Ishikawa (cell line): ENCODE measurements at regions not wholly inside any gene's neighbourhood (a gene's known extent, or its start where the extent isn't known, plus 50 kb on each side); places are given as distances from the start of the nearest gene placed in this dataset.

Experiments used
- CEBPB ChIP-seq: IDR thresholded peaks from 2 replicates; pipeline ENCODE4 v1.6.1; 2012
- CREB1 ChIP-seq: IDR thresholded peaks from 2 replicates; pipeline ENCODE4 v1.6.1; 2012; ENCODE audit warnings: low read depth
- EGR1 ChIP-seq: IDR thresholded peaks from 2 replicates; pipeline ENCODE4 v1.6.1; 2012
- EP300 ChIP-seq: IDR thresholded peaks from 2 replicates; pipeline ENCODE4 v1.6.1; 2012; ENCODE audit warnings: borderline replicate concordance
- FOXM1 ChIP-seq: IDR thresholded peaks from 2 replicates; pipeline ENCODE4 v1.6.1; 2012; ENCODE audit warnings: low read depth, borderline replicate concordance
- MAX ChIP-seq: IDR thresholded peaks from 2 replicates; pipeline ENCODE4 v1.6.1; 2012
- NFIC ChIP-seq: IDR thresholded peaks from 2 replicates; pipeline ENCODE4 v1.6.1; 2012
- RAD21 ChIP-seq: IDR thresholded peaks from 2 replicates; pipeline ENCODE4 v1.6.1; 2012; ENCODE audit warnings: low read depth
- REST ChIP-seq: IDR thresholded peaks from 2 replicates; pipeline ENCODE4 v1.6.1; 2012; ENCODE audit warnings: low read depth, mild to moderate bottlenecking
- TAF1 ChIP-seq: IDR thresholded peaks from 2 replicates; pipeline ENCODE4 v1.6.1; 2012; ENCODE audit warnings: low read depth, mild to moderate bottlenecking
- TCF12 ChIP-seq: IDR thresholded peaks from 2 replicates; pipeline ENCODE4 v1.6.1; 2012; ENCODE audit warnings: low read depth
- TEAD4 ChIP-seq: IDR thresholded peaks from 2 replicates; pipeline ENCODE4 v1.6.1; 2012
- USF1 ChIP-seq: IDR thresholded peaks from 2 replicates; pipeline ENCODE4 v1.6.1; 2012
- YY1 ChIP-seq: IDR thresholded peaks from 2 replicates; pipeline ENCODE4 v1.6.1; 2012; ENCODE audit warnings: low read depth
- ZBTB7A ChIP-seq: IDR thresholded peaks from 2 replicates; pipeline ENCODE4 v1.6.1; 2012; ENCODE audit warnings: low read depth

GRCh38 chr21:14677639-14678179 lies 131.6 kb upstream of the SAMSN1 start:
- TF ChIP-seq EP300 (no peak), RAD21 (no peak), TEAD4 (no peak), REST (no peak), TAF1 (no peak), NFIC (no peak), TCF12 (no peak), YY1 (no peak), MAX (no peak), CREB1 (no peak)

- TF ChIP-seq CREB1, result no peak
- no peak for TF ChIP-seq ZBTB7A
- TF ChIP-seq MAX, result no peak
- TF ChIP-seq CEBPB, result no peak
- no peak for TF ChIP-seq FOXM1
- TF ChIP-seq RAD21, result no peak
- no peak for TF ChIP-seq EGR1
- TF ChIP-seq EP300, result no peak
- TF ChIP-seq NFIC, result no peak
- no peak for TF ChIP-seq REST
- no peak for TF ChIP-seq TCF12
- TF ChIP-seq USF1, result no peak
- no peak for TF ChIP-seq TAF1
- TF ChIP-seq YY1, result no peak
- TF ChIP-seq TEAD4, result no peak
Observed at GRCh38 chr21:14677013-14677412, 130.9 kb upstream of the SAMSN1 start.

- no peak for TF ChIP-seq ZBTB7A
- no peak for TF ChIP-seq CREB1
- no peak for TF ChIP-seq TCF12
- no peak for TF ChIP-seq USF1
- TF ChIP-seq REST, result no peak
- no peak for TF ChIP-seq TAF1
- no peak for TF ChIP-seq TEAD4
- no peak for TF ChIP-seq EGR1
- TF ChIP-seq YY1, result no peak
- TF ChIP-seq EP300, result no peak
- no peak for TF ChIP-seq FOXM1
- TF ChIP-seq MAX, result no peak
Observed at GRCh38 chr21:14675774-14676530, 129.8 kb upstream of the SAMSN1 start.

- TF ChIP-seq ZBTB7A, result no peak
- no peak for TF ChIP-seq USF1
- no peak for TF ChIP-seq NFIC
- no peak for TF ChIP-seq TAF1
- no peak for TF ChIP-seq EGR1
- TF ChIP-seq RAD21, result no peak
- no peak for TF ChIP-seq YY1
Observed at GRCh38 chr21:14673649-14674048, 127.5 kb upstream of the SAMSN1 start.
